Stimulated activated CD4-positive, alpha-beta T cell treated with anti-CD3 and anti-CD28 coated beads, Interleukin-12 subunit alpha, Interleukin-12 subunit beta, amount 100 ng/mL, for 48 hours (primary cell): ENCODE measurements at regions not wholly inside any gene's neighbourhood (a gene's known extent, or its start where the extent isn't known, plus 50 kb on each side); places are given as distances from the start of the nearest gene placed in this dataset.
"Not testable (repeated sequence)": the region's sequence is repeated elsewhere in the genome, so short reads cannot be mapped to it uniquely, and the experiment has no call there.

Experiments
- DNase-seq, 3 donors: peaks; one replicate each; pipeline ENCODE4 v3.0.0-alpha.2; 2020; ENCODE audit warnings: low read depth in 2 of 3, low spot score in 1 of 3

GRCh38 chr15:84536181-84536580 is 64.6 kb upstream of the ZSCAN2 start:
- DNase-seq: not testable (repeated sequence)

GRCh38 chr15:84544586-84544985 is 56.2 kb upstream of the ZSCAN2 start:
- DNase-seq: not testable (repeated sequence)

- DNase-seq: not testable (repeated sequence)
These were observed 53.7 kb upstream of the ZSCAN2 start for GRCh38 chr15:84547150-84547549.

GRCh38 chr15:84550503-84550902 is 50.3 kb upstream of the ZSCAN2 start:
- DNase-seq: not testable (repeated sequence)
